ENCODE measurements at regions not wholly inside any gene's neighbourhood (a gene's known extent, or its start where the extent isn't known, plus 50 kb on each side); places are given as distances from the start of the nearest gene placed in this dataset.
"Not testable (repeated sequence)": the region's sequence is repeated elsewhere in the genome, so short reads cannot be mapped to it uniquely, and the experiment has no call there.

- DNase-seq, result no peak
- intact Hi-C loops (cut with DNase I), result no loop called here
Measured at GRCh38 chr5:100402071-100402470, 133.1 kb upstream of the FAM174A start.

- intact Hi-C loops (cut with DNase I), result no loop called here
- no peak for DNase-seq
Measured at GRCh38 chr5:100401149-100401548, 134.0 kb upstream of the FAM174A start.

GRCh38 chr5:100398815-100399214, 136.4 kb upstream of the FAM174A start:
- intact Hi-C loops (cut with DNase I), result not testable (repeated sequence)

GRCh38 chr5:100379254-100379858, 155.8 kb upstream of the FAM174A start:
- DNase-seq; intact Hi-C loops (cut with DNase I): not testable (repeated sequence)

More at GRCh38 chr5:100398815-100399214, 136.4 kb upstream of the FAM174A start:
- DNase-seq, result peak in 4 of 42 donors; percentile 16 to 62 (median 53)

GRCh38 chr5:100364757-100365478, 170.3 kb upstream of the FAM174A start:
- intact Hi-C loops (cut with DNase I); DNase-seq: not testable (repeated sequence)

- intact Hi-C loops (cut with DNase I); DNase-seq: not testable (repeated sequence)
Measured at GRCh38 chr5:100364343-100364742, 170.8 kb upstream of the FAM174A start.

GRCh38 chr5:100359998-100360397, 175.2 kb upstream of the FAM174A start:
- DNase-seq; intact Hi-C loops (cut with DNase I): not testable (repeated sequence)

GRCh38 chr5:100346269-100346668, 188.9 kb upstream of the FAM174A start:
- intact Hi-C loops (cut with DNase I); DNase-seq: not testable (repeated sequence)

GRCh38 chr5:100341485-100341884, 193.7 kb upstream of the FAM174A start:
- DNase-seq; intact Hi-C loops (cut with DNase I): not testable (repeated sequence)

- intact Hi-C loops (cut with DNase I), result no loop called here
- DNase-seq, result no peak
Measured at GRCh38 chr5:100322483-100322882, 212.7 kb upstream of the FAM174A start.

- no peak for DNase-seq
- intact Hi-C loops (cut with DNase I), result no loop called here
Measured at GRCh38 chr5:100319885-100320284, 215.3 kb upstream of the FAM174A start.

GRCh38 chr5:100313657-100314056, 221.5 kb upstream of the FAM174A start:
- DNase-seq, result no peak
- intact Hi-C loops (cut with DNase I), result no loop called here

- no peak for DNase-seq
- intact Hi-C loops (cut with DNase I), result no loop called here
Measured at GRCh38 chr5:100311806-100312205, 223.4 kb upstream of the FAM174A start.

- DNase-seq, result no peak
- intact Hi-C loops (cut with DNase I), result no loop called here
Measured at GRCh38 chr5:100306000-100306399, 229.2 kb upstream of the FAM174A start.

GRCh38 chr5:100303216-100303615, 232.0 kb upstream of the FAM174A start:
- intact Hi-C loops (cut with DNase I), result no loop called here
- no peak for DNase-seq

- no peak for DNase-seq
- intact Hi-C loops (cut with DNase I), result no loop called here
Measured at GRCh38 chr5:100299261-100299660, 235.9 kb upstream of the FAM174A start.

GRCh38 chr5:100276071-100276470, 259.1 kb upstream of the FAM174A start:
- intact Hi-C loops (cut with DNase I), result no loop called here
- no peak for DNase-seq

- intact Hi-C loops (cut with DNase I), result no loop called here
- no peak for DNase-seq
Measured at GRCh38 chr5:100275631-100276030, 259.5 kb upstream of the FAM174A start.

GRCh38 chr5:100273846-100274580, 261.2 kb upstream of the FAM174A start:
- intact Hi-C loops (cut with DNase I), result no loop called here
- DNase-seq, result peak in 14 of 42 donors; percentile 2 to 37 (median 14)

Measured in head of caudate nucleus (tissue), 42 donors.